NCI-H345 (cell line): ENCODE measurements at regions not wholly inside any gene's neighbourhood (a gene's known extent, or its start where the extent isn't known, plus 50 kb on each side); places are given as distances from the start of the nearest gene placed in this dataset.
"Not testable (repeated sequence)": the region's sequence is repeated elsewhere in the genome, so short reads cannot be mapped to it uniquely, and the experiment has no call there.

Experiments
- DNase-seq: peaks from one replicate; lab custom pipeline; 2025; lab: John Stamatoyannopoulos, UW

GRCh38 chr16:87033541-87034300 lies 283.5 kb downstream of the C16orf95 start:
- no peak for DNase-seq

GRCh38 chr16:87034317-87034716 lies 282.9 kb downstream of the C16orf95 start:
- no peak for DNase-seq

GRCh38 chr16:87035053-87035452 lies 282.1 kb downstream of the C16orf95 start:
- DNase-seq, result no peak

- DNase-seq, result no peak
Observed at GRCh38 chr16:87037012-87037411, 280.2 kb downstream of the C16orf95 start.

- DNase-seq, result not testable (repeated sequence)
Observed at GRCh38 chr16:87038528-87038927, 278.7 kb downstream of the C16orf95 start.

GRCh38 chr16:87040169-87041117 lies 276.7 kb downstream of the C16orf95 start:
- DNase-seq, result no peak

DNA sequence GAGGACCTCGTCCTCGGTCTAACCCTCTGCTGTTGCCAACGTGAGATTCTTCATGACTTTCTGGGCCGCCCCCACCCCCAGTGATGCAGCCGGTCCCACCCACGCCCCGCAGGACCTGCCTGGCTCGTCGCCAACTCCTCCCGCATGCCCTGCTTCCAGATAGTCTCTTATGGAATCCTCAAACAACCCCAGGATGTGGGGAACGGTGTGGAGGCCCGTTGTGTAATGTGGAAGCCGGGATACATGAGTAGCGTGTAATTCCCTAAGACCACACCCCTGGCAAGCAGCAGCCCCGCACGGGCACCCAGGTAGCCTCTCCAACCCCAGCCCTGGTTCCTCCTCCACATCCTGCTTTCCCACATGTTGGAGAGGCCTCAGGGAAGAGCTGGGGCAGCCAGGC lies 275.9 kb downstream of the C16orf95 start:
- DNase-seq, result no peak

DNA sequence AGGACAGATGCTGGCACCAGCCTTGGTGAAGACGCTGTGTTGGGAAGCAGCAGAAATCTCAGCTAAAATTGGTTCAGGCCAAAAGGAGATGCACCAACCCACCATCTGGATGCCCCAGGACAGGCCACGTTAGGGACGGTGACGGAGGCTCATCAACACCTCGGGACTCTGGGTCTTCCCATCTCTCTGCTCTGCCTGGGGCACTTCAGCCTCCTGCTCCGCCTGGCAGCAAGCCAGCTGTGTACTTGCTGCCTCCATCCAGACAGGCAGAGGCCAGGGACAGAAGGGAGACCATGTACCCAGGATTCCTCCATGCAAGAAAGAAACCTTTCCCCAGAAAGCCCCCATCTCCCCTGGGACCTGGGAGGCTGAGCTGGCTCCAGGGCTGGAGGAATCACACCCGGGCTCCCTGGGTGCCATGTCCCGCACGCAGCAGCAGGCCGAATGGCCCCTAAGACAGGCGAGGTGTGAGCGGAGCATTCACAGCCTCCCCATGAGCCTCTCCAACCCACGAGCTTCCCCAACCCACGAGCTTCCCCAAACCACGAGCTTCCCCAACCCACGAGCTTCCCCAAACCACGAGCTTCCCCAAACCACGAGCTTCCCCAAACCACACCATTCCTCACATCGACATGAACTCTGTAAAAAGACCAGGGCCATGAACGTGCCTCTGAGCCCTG lies 274.5 kb downstream of the C16orf95 start:
- DNase-seq, result no peak

GRCh38 chr16:87043231-87044031 lies 273.8 kb downstream of the C16orf95 start:
- DNase-seq, result no peak

DNA sequence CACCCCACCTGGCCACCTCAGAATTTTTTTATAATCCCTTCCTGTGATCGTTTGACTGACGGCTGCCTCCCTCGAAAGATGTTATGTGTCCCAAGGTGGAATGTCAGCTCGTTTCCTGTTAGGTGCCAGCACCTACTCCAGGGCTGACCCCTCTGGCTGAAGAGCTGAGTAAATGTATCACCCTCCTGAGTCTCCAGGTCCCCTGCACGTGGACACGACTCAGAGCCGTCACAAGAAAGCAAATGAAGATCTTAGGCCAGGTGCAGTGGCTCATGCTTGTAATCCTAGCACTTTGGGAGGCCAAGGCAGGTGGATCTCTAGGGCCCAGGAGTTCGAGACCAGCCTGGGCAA lies 273.2 kb downstream of the C16orf95 start:
- DNase-seq, result no peak

- DNase-seq, result no peak
Observed at GRCh38 chr16:87044829-87045228, 272.4 kb downstream of the C16orf95 start.

GRCh38 chr16:87045466-87046216 lies 271.6 kb downstream of the C16orf95 start:
- no peak for DNase-seq

DNA sequence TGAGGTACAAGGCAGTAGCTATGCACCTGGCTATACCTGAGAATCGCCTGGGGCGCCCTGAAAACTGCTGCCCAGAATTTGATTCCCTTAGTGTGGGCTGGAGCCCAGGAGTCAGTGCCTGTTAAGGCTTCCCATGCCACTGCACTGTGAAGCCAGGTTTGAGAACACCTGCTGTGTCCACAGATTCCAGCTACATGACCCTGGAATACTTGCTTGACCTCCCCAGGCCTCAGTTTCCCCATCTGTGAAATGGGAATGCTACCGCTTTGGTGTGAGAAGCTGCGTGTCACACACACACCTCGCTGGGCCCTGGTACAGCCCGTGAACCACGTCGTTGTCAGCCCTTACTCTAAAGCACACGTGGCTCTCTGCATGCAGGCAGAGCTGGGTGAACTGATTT lies 271.0 kb downstream of the C16orf95 start:
- DNase-seq, result no peak

DNA sequence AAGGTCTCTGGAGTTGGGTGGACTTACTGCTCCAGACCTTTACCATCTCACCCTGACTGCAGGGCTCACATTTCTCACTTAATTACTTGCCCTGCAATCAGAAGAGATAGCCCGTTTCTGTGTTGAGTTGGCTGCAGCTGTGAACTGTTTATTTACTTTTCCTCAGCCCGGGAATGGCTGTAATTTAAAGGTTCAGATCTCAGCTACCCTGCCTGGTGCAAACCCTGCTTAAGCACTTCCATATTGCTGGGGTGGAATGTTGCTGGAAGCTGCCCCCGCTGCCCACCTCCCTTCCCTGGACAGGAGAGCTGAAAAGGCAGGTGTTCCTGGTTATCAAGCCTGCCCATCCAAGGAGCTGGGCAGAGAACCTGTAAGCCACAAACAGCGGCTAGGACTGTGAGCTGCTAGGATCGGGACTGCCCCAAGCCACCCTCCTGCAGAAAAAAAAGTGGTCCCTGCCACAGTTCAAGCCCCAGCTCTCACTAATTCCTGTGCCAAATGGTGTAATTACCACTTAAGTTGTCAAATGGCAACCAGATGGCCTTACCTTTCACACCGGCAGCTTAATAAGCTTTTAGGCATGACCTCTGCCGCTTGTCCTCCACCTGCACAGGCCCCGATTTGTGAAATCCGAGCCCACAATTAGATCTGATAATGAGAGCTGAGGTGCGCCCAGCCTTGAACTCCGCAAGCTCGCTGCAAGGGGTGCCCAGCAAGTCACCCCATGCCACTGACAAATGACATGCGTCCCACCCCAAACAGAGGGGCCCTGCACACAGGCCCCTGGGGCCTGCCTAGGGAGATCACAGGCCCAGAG lies 269.8 kb downstream of the C16orf95 start:
- no peak for DNase-seq

DNA sequence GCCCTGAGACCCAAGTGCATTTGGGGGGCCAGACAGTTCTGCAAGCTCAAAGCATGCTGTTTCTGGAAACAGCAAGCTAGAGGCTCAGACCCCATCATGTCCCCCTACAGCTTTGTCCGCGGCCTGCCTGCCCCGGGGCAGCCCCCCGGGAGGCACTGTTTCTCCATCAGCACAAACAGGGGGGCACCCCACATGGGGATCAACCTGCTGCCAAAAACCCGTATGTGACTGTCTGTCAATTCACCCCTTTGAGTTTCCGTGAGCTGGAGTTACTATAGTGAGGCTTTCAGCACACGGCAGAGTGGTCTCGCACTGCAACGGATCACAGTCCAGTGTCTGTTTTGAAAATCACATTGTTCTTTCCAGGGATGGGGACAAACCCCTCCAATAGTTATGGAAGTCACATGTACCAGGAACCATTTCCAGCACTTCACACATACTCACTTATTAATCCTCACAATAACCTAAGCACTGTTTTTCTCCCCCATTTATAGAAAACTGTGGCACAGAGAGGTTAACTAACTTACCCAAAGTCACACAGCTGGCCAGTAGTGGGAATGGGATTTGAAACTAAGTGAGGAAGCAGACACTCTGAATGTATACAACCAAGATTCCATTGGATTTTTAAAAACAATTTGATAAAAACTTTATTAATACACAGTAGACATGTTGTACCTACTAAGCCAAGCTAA lies 269.0 kb downstream of the C16orf95 start:
- DNase-seq, result no peak

GRCh38 chr16:87048730-87049115 lies 268.5 kb downstream of the C16orf95 start:
- DNase-seq, result no peak

- not testable (repeated sequence) for DNase-seq
Observed at GRCh38 chr16:87049216-87049615, 268.0 kb downstream of the C16orf95 start.

DNA sequence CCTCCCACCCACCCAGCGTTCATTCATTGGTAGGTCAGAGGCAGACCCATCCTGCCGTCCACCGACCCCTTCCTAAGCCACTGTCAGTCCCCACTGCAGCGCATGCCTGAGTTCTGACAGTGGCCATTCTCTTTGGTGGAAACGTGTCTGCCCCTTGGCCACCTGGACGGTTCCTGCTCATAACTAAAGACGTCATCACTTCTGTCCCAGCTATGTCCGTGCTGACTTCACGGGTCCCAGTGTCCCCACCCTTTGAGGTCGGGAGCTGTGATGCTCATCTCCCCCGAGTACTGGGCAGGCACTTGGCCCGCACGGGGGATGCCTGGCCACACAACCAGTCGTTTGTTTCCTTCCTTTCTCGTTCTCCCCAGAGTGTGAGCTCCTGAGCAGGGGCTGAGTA lies 267.1 kb downstream of the C16orf95 start:
- no peak for DNase-seq

DNA sequence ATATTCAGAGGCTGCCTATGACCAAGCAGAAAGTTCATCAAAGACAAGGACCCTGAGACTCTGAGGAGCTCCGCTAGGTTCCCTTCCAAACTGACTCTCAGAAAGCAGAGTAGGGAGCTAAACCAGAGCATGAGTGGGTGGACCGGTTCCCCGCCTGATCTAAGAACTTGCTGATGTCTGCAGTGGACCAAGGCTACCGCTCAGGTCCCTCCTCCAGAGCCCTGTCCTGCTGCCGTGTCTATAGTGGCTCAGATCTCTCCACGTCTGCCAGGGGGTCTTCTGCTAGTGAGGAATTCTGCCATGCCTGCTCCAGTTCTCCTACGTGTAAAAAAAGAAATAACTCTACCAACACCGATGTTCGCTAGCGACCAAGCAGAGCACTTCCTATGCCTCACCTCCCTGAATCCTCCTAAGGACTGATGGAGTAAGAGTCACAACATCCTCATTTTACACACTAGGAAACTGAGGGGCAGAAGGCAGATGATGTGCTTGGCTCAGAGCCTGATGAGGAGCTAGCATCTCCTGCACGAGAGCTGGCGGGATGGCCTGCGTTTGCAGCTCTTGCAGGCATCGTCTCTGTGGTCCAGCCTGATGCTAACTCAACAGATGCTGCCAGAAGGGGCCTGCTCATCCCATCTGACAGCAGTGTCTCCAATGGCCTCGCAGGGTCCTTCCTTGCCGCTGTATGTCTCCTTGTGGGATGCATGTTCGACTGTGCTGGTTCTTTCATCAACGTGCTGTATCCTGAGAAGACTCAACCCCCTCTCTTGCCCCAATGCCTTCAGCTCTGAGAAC lies 265.5 kb downstream of the C16orf95 start:
- DNase-seq, result no peak
